Liver (tissue), 3 donors: ENCODE measurements at regions not wholly inside any gene's neighbourhood (a gene's known extent, or its start where the extent isn't known, plus 50 kb on each side); places are given as distances from the start of the nearest gene placed in this dataset.
"Not testable (repeated sequence)": the region's sequence is repeated elsewhere in the genome, so short reads cannot be mapped to it uniquely, and the experiment has no call there.

Experiments
- CTCF ChIP-seq: fragments of 150-350 bp; IDR thresholded peaks from 2 replicates; pipeline ENCODE4 v1.5.1; 2017; ENCODE audit warnings: improper control_type of control experiment, low read depth, low read length; ENCODE audit not compliant: missing input control
- EGR1 ChIP-seq, 2 donors: IDR thresholded peaks; 2 replicates each; pipeline ENCODE4 v1.6.1; 2016 to 2018; ENCODE audit warnings: antibody characterized with exemption in 2 of 2, low read depth in 2 of 2
- MAX ChIP-seq: IDR thresholded peaks from 2 replicates; pipeline ENCODE4 v1.6.1; 2016; ENCODE audit warnings: antibody characterized with exemption
- REST ChIP-seq: IDR thresholded peaks from 2 replicates; pipeline ENCODE4 v1.6.1; 2016; ENCODE audit warnings: antibody characterized with exemption, mild to moderate bottlenecking
- YY1 ChIP-seq: IDR thresholded peaks from 2 replicates; pipeline ENCODE4 v1.6.1; 2016; ENCODE audit warnings: antibody characterized with exemption, mild to moderate bottlenecking
- donor health status: healthy.
- donor health status: healthy.

- TF ChIP-seq EGR1 (IDR thresholded peaks at IDR 0.05; ENCODE audit: low read depth in 2 of 2); CTCF; REST; YY1; MAX: not testable (repeated sequence)
Observed at GRCh38 chr12:46619474-46619873, 206.3 kb downstream of the SLC38A4 start.
